HEK293T (cell line): ENCODE measurements at regions not wholly inside any gene's neighbourhood (a gene's known extent, or its start where the extent isn't known, plus 50 kb on each side); places are given as distances from the start of the nearest gene placed in this dataset.
A peak's percentile ranks its signal among the peaks of the same experiment; 100 is the strongest.

Experiments used
- CTCF ChIA-PET: fragments of 350-600 bp; formaldehyde crosslinking; extraction: SDS; loops from one replicate; lab custom pipeline; 2021; ENCODE audit warnings: antibody characterized with exemption, inconsistent platforms; lab: Yijun Ruan, JAX
- POLR2A ChIA-PET: fragments of 350-600 bp; formaldehyde crosslinking; extraction: SDS; loops from one replicate; lab custom pipeline; 2020; ENCODE audit warnings: antibody characterized with exemption, inconsistent platforms; lab: Yijun Ruan, JAX
- DNase-seq: peaks from one replicate; pipeline ENCODE4 v3.0.0; 2012; ENCODE audit warnings: mixed read lengths; ENCODE audit errors: extremely low spot score
- ARNT ChIP-seq: fragments of 450-650 bp; IDR thresholded peaks from 2 replicates; pipeline ENCODE4 v1.6.1; 2017; ENCODE audit warnings: mild to moderate bottlenecking
- BHLHE40 ChIP-seq: fragments of 450-650 bp; IDR thresholded peaks from 2 replicates; pipeline ENCODE4 v1.6.1; 2016; ENCODE audit warnings: mild to moderate bottlenecking, moderate library complexity, borderline replicate concordance
- CTBP1 ChIP-seq: fragments of 450-650 bp; IDR thresholded peaks from 2 replicates; pipeline ENCODE4 v1.6.1; 2016; ENCODE audit warnings: borderline replicate concordance
- ELF4 ChIP-seq: fragments of 450-650 bp; IDR thresholded peaks from 2 replicates; pipeline ENCODE4 v1.6.1; 2017; ENCODE audit warnings: antibody characterized with exemption
- FOXA1 ChIP-seq: fragments of 450-650 bp; IDR thresholded peaks from 2 replicates; pipeline ENCODE4 v1.6.1; 2016; ENCODE audit warnings: mild to moderate bottlenecking
- FOXK2 ChIP-seq: fragments of 450-650 bp; IDR thresholded peaks from 2 replicates; pipeline ENCODE4 v1.6.1; 2016; ENCODE audit warnings: mild to moderate bottlenecking
- FOXM1 ChIP-seq: fragments of 450-650 bp; IDR thresholded peaks from 2 replicates; pipeline ENCODE4 v1.6.1; 2017; ENCODE audit warnings: mild to moderate bottlenecking, borderline replicate concordance
- HDGF ChIP-seq: fragments of 450-650 bp; IDR thresholded peaks from 2 replicates; pipeline ENCODE4 v1.6.1; 2017; ENCODE audit warnings: antibody characterized with exemption, borderline replicate concordance
- L3MBTL2 ChIP-seq: fragments of 450-650 bp; conservative IDR thresholded peaks from 2 replicates; pipeline ENCODE4 v1.6.1; 2016; ENCODE audit warnings: mild to moderate bottlenecking
- LEF1 ChIP-seq: fragments of 450-650 bp; IDR thresholded peaks from 2 replicates; pipeline ENCODE4 v1.6.1; 2017; ENCODE audit warnings: mild to moderate bottlenecking, borderline replicate concordance
- NFRKB ChIP-seq: fragments of 450-650 bp; IDR thresholded peaks from 2 replicates; pipeline ENCODE4 v1.6.1; 2016; ENCODE audit warnings: mild to moderate bottlenecking, moderate library complexity
- PKNOX1 ChIP-seq: fragments of 450-650 bp; IDR thresholded peaks from 2 replicates; pipeline ENCODE4 v1.6.1; 2016
- SP1 ChIP-seq: fragments of 450-650 bp; IDR thresholded peaks from 2 replicates; pipeline ENCODE4 v1.6.1; 2017
- SUZ12 ChIP-seq: fragments of 450-650 bp; IDR thresholded peaks from 2 replicates; pipeline ENCODE4 v1.6.1; 2016; ENCODE audit warnings: mild to moderate bottlenecking
- TARDBP ChIP-seq: fragments of 450-650 bp; IDR thresholded peaks from 2 replicates; pipeline ENCODE4 v1.6.1; 2016
- ZNF384 ChIP-seq: fragments of 450-650 bp; IDR thresholded peaks from 2 replicates; pipeline ENCODE4 v1.6.1; 2016

DNA sequence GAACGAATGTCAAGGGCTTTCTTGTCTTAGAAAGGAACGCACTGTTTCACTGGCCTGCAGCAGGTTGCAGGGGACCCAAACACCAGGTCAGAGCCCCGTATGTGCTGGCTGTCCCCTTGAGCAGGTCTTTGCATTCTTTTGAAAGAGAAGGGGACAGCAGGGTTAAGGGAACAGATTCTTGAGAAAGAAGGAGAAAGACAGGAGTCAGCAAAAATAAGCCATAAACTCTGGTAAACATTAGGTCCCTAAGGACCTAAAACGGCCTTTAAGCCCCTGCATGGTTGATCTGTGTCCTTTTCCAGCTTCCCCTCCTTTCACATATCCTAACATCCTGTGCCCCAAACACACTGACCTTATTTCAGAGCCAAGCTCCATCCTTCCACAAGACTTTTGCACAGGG lies 190.8 kb upstream of the ADRA1B start:
- TF ChIP-seq ELF4 (no peak), FOXM1 (no peak), LEF1 (no peak), FOXK2 (no peak), SP1 (no peak), CTBP1 (no peak), SUZ12 (no peak), L3MBTL2 (no peak), TARDBP (no peak), PKNOX1 (no peak), ARNT (no peak), ZNF384 (no peak), NFRKB (no peak), HDGF (no peak)
- POLR2A ChIA-PET, result no interaction called here
- DNase-seq, result no peak
- CTCF ChIA-PET, result no interaction called here

GRCh38 chr5:159727167-159727566 lies 189.1 kb upstream of the ADRA1B start:
- TF ChIP-seq TARDBP (no peak), PKNOX1 (peak; percentile 56), SUZ12 (no peak)
- ChIA-PET CTCF (interaction anchor here (0.6 to 1.5 kb wide), 5 partner anchors 189 to 355 kb away, joined by 3 to 4 read pairs (median 3); partner anchors contain the start of gene ADRA1B), POLR2A (no interaction called here)
- no peak for DNase-seq

GRCh38 chr5:159730285-159730684 lies 186.0 kb upstream of the ADRA1B start:
- ChIA-PET CTCF (no interaction called here), POLR2A (no interaction called here)
- TF ChIP-seq BHLHE40 (no peak), LEF1 (no peak), SUZ12 (no peak), HDGF (no peak), TARDBP (no peak), SP1 (no peak), FOXM1 (no peak), FOXK2 (no peak)
- no peak for DNase-seq

DNA sequence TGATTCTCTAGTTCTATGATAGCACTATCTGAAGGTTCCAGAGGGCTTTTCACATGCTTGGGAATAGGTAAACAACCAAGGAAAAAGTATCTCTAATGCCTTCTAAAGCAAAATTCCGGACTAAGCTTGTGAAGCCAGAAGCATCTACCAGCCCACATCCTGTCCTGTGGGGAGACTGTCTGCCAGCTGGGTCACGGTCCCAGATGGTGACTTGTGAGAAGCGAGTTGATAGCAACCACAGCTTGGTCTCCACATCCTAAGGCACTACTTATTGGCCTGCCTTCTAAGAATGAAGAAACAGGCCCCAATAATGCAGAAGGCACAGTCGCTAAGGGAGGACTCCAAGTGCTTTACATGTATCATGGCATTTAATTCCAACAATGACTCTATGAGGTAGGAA lies 184.1 kb upstream of the ADRA1B start:
- no peak for TF ChIP-seq FOXK2
- no peak for DNase-seq
- POLR2A ChIA-PET, result no interaction called here
- CTCF ChIA-PET, result interaction anchor here (0.5 kb wide), 1 partner anchor 9 kb away, joined by 6 read pairs; no protein-coding TSS in a partner anchor

- TF ChIP-seq ARNT, result no peak
- no peak for TF ChIP-seq FOXM1
- TF ChIP-seq LEF1, result no peak
- TF ChIP-seq PKNOX1, result no peak
- TF ChIP-seq SP1, result no peak
- TF ChIP-seq CTBP1, result no peak
- TF ChIP-seq ELF4, result no peak
- no peak for TF ChIP-seq FOXK2
- TF ChIP-seq HDGF, result no peak
- ChIA-PET CTCF (no interaction called here), POLR2A (interaction anchor here (1.3 kb wide), 1 partner anchor 15 kb away, joined by 3 read pairs; no protein-coding TSS in a partner anchor)
- DNase-seq, result no peak
These were observed 181.9 kb upstream of the ADRA1B start for GRCh38 chr5:159734366-159734765.

- TF ChIP-seq FOXK2 (no peak), FOXM1 (no peak), SUZ12 (no peak), NFRKB (no peak), ZNF384 (no peak), HDGF (no peak), ARNT (no peak), BHLHE40 (no peak), TARDBP (no peak), PKNOX1 (no peak), LEF1 (no peak), SP1 (no peak), CTBP1 (no peak), ELF4 (no peak), L3MBTL2 (no peak), FOXA1 (no peak)
- ChIA-PET POLR2A (interaction anchor here (1.3 kb wide), 1 partner anchor 15 kb away, joined by 3 read pairs; no protein-coding TSS in a partner anchor), CTCF (no interaction called here)
- no peak for DNase-seq
These were observed 181.2 kb upstream of the ADRA1B start for GRCh38 chr5:159735036-159735435.
